Muscle layer of colon (tissue), 2 donors: ENCODE measurements at regions not wholly inside any gene's neighbourhood (a gene's known extent, or its start where the extent isn't known, plus 50 kb on each side); places are given as distances from the start of the nearest gene placed in this dataset.
"Not testable (repeated sequence)": the region's sequence is repeated elsewhere in the genome, so short reads cannot be mapped to it uniquely, and the experiment has no call there.

Experiments used
- H3K27ac ChIP-seq: one replicate; pipeline ENCODE4 v1.7.0; 2013; ENCODE audit warnings: low read depth, mild to moderate bottlenecking, low read length, moderate library complexity
- H3K27me3 ChIP-seq, 2 donors: one replicate each; pipeline ENCODE4 v1.7.0; 2013; ENCODE audit warnings: low read length in 2 of 2, mild to moderate bottlenecking in 2 of 2; ENCODE audit not compliant: insufficient read depth in 2 of 2, control insufficient read depth in 1 of 2
- H3K36me3 ChIP-seq: one replicate; pipeline ENCODE4 v1.7.0; 2013; ENCODE audit warnings: mild to moderate bottlenecking, low read length; ENCODE audit not compliant: insufficient read depth
- H3K4me1 ChIP-seq: one replicate; pipeline ENCODE4 v1.7.0; 2013; ENCODE audit warnings: mild to moderate bottlenecking, low read length; ENCODE audit not compliant: insufficient read depth
- H3K4me3 ChIP-seq, 2 donors: one replicate each; pipeline ENCODE4 v1.7.0; 2013; ENCODE audit warnings: low read length in 2 of 2, low read depth in 1 of 2, mild to moderate bottlenecking in 1 of 2, moderate library complexity in 1 of 2
- H3K9ac ChIP-seq: one replicate; pipeline ENCODE4 v1.7.0; 2013; ENCODE audit warnings: low read length
- H3K9me3 ChIP-seq: one replicate; pipeline ENCODE4 v1.7.0; 2013; ENCODE audit warnings: mild to moderate bottlenecking, low read length
- donor health status: abdominal sarcoma.
- donor health status: Adenocarcinoma of cecum.

GRCh38 chr16:65376601-65377000, 254.7 kb upstream of the CDH11 start:
- Histone ChIP-seq H3K4me3 (no peak overlapping the region), H3K36me3 (no peaks in the 10 kb centered on the region), H3K27ac (no peak overlapping the region), H3K4me1 (no peaks in the 10 kb centered on the region), H3K9ac (no peak overlapping the region), H3K9me3 (no peaks in the 10 kb centered on the region), H3K27me3 (no peaks in the 10 kb centered on the region)

GRCh38 chr16:65375651-65376050, 253.8 kb upstream of the CDH11 start:
- Histone ChIP-seq H3K4me3 (no peak overlapping the region), H3K27ac (no peak overlapping the region), H3K27me3 (no peaks in the 10 kb centered on the region), H3K9me3 (no peaks in the 10 kb centered on the region), H3K4me1 (no peaks in the 10 kb centered on the region), H3K9ac (no peak overlapping the region), H3K36me3 (no peaks in the 10 kb centered on the region)

GRCh38 chr16:65373097-65373496, 251.2 kb upstream of the CDH11 start:
- Histone ChIP-seq H3K27ac (no peak overlapping the region), H3K4me3 (no peak overlapping the region), H3K27me3 (no peaks in the 10 kb centered on the region), H3K9ac (no peak overlapping the region), H3K4me1 (no peaks in the 10 kb centered on the region), H3K36me3 (no peaks in the 10 kb centered on the region), H3K9me3 (no peaks in the 10 kb centered on the region)

GRCh38 chr16:65372171-65372570, 250.3 kb upstream of the CDH11 start:
- H3K4me1 ChIP-seq = no peaks in the 10 kb centered on the region
- no peak overlapping the region for H3K27ac ChIP-seq
- H3K27me3 ChIP-seq = no peaks in the 10 kb centered on the region
- no peak overlapping the region for H3K4me3 ChIP-seq
- no peak overlapping the region for H3K9ac ChIP-seq
- no peaks in the 10 kb centered on the region for H3K9me3 ChIP-seq
- H3K36me3 ChIP-seq = no peaks in the 10 kb centered on the region

- H3K36me3 ChIP-seq = no peaks in the 10 kb centered on the region
- H3K9ac ChIP-seq = no peak overlapping the region
- no peak overlapping the region for H3K27ac ChIP-seq
- H3K4me3 ChIP-seq = no peak overlapping the region
- no peaks in the 10 kb centered on the region for H3K27me3 ChIP-seq
- no peaks in the 10 kb centered on the region for H3K9me3 ChIP-seq
- H3K4me1 ChIP-seq = no peaks in the 10 kb centered on the region
Observed at GRCh38 chr16:65365732-65366715, 244.2 kb upstream of the CDH11 start.

- H3K36me3 ChIP-seq, H3K27ac ChIP-seq, H3K9ac ChIP-seq, H3K27me3 ChIP-seq, H3K4me3 ChIP-seq, H3K4me1 ChIP-seq, H3K9me3 ChIP-seq: not testable (repeated sequence)
Observed at GRCh38 chr16:65356721-65357120, 234.9 kb upstream of the CDH11 start.

- Histone ChIP-seq H3K36me3 (no peaks in the 10 kb centered on the region), H3K4me1 (no peaks in the 10 kb centered on the region), H3K9ac (no peak overlapping the region), H3K27ac (no peak overlapping the region), H3K27me3 (no peaks in the 10 kb centered on the region), H3K4me3 (no peak overlapping the region), H3K9me3 (no peaks in the 10 kb centered on the region)
Observed at GRCh38 chr16:65355706-65356105, 233.8 kb upstream of the CDH11 start.

- Histone ChIP-seq H3K9ac (no peak overlapping the region), H3K4me1 (no peaks in the 10 kb centered on the region), H3K4me3 (no peak overlapping the region), H3K27me3 (no peaks in the 10 kb centered on the region), H3K36me3 (no peaks in the 10 kb centered on the region), H3K27ac (no peak overlapping the region), H3K9me3 (no peaks in the 10 kb centered on the region)
Observed at GRCh38 chr16:65353183-65353582, 231.3 kb upstream of the CDH11 start.

- H3K4me1 ChIP-seq = no peaks in the 10 kb centered on the region
- H3K36me3 ChIP-seq = no peaks in the 10 kb centered on the region
- no peak overlapping the region for H3K27ac ChIP-seq
- H3K9ac ChIP-seq = no peak overlapping the region
- H3K4me3 ChIP-seq = no peak overlapping the region
- H3K27me3 ChIP-seq = no peaks in the 10 kb centered on the region
- H3K9me3 ChIP-seq = no peaks in the 10 kb centered on the region
Observed at GRCh38 chr16:65349626-65350025, 227.8 kb upstream of the CDH11 start.

- no peaks in the 10 kb centered on the region for H3K9me3 ChIP-seq
- no peaks in the 10 kb centered on the region for H3K27me3 ChIP-seq
- H3K27ac ChIP-seq = no peak overlapping the region
- H3K36me3 ChIP-seq = no peaks in the 10 kb centered on the region
- no peaks in the 10 kb centered on the region for H3K4me1 ChIP-seq
- no peak overlapping the region for H3K4me3 ChIP-seq
- H3K9ac ChIP-seq = no peak overlapping the region
Observed at GRCh38 chr16:65343556-65343955, 221.7 kb upstream of the CDH11 start.

GRCh38 chr16:65342231-65342866, 220.5 kb upstream of the CDH11 start:
- Histone ChIP-seq H3K9me3 (no peaks in the 10 kb centered on the region), H3K4me1 (no peaks in the 10 kb centered on the region), H3K9ac (no peak overlapping the region), H3K27me3 (no peaks in the 10 kb centered on the region), H3K36me3 (no peaks in the 10 kb centered on the region), H3K27ac (no peak overlapping the region), H3K4me3 (no peak overlapping the region)
